Vagina (tissue), 2 donors: ENCODE measurements at regions not wholly inside any gene's neighbourhood (a gene's known extent, or its start where the extent isn't known, plus 50 kb on each side); places are given as distances from the start of the nearest gene placed in this dataset.

ENCODE experiments used
- DNase-seq, 2 donors: peaks; one replicate each; pipeline ENCODE4 v3.0.0-alpha.2; 2017; ENCODE audit errors: extremely low spot score in 2 of 2
- H3K27ac ChIP-seq: fragments of 200-600 bp; sonication (generic); one replicate; pipeline ENCODE4 v1.5.1; 2019
- H3K27me3 ChIP-seq: fragments of 200-600 bp; sonication (generic); one replicate; pipeline ENCODE4 v1.5.1; 2019
- H3K36me3 ChIP-seq, 2 donors: fragments of 200-600 bp; sonication (generic); one replicate each; pipeline ENCODE4 v1.5.1; 2017 to 2019
- H3K4me1 ChIP-seq: fragments of 200-600 bp; sonication (generic); one replicate; pipeline ENCODE4 v1.5.1; 2019
- H3K4me3 ChIP-seq, 2 donors: fragments of 200-600 bp; sonication (generic); 1 replicate in 1 of 2; 2 replicates in 1 of 2; pipeline ENCODE4 v1.5.1; 2016 to 2019
- H3K9me3 ChIP-seq: fragments of 200-600 bp; sonication (generic); one replicate; pipeline ENCODE4 v1.5.1; 2019
- POLR2A ChIP-seq, 2 donors: fragments of 450-650 bp; IDR thresholded peaks; one replicate each; pipeline ENCODE4 v1.6.1; 2017; ENCODE audit warnings: antibody characterized with exemption in 2 of 2, mild to moderate bottlenecking in 2 of 2, moderate library complexity in 2 of 2
- POLR2AphosphoS5 ChIP-seq, 2 donors: sonication (generic); formaldehyde crosslinking; IDR thresholded peaks; one replicate each; pipeline ENCODE4 v1.9.0; 2017; ENCODE audit warnings: antibody characterized with exemption in 2 of 2, mild to moderate bottlenecking in 2 of 2, low read depth in 1 of 2; ENCODE audit not compliant: insufficient read depth in 1 of 2
- intact Hi-C: fragments of 100-400 bp; cut with DNase I; formaldehyde crosslinking; loops from one replicate; pipeline ENCODE4 v1.15.1; 2023
- TF ChIP-seq, protein P1 (sequence below), 3 experiments: fragments of 450-650 bp in 2 of 3; fragments of 200-600 bp in 1 of 3; sonication (generic) in 1 of 3; IDR thresholded peaks; one replicate each; pipeline ENCODE4 v1.5.1; 2017 to 2019; ENCODE audit warnings: antibody characterized with exemption in 3 of 3, mild to moderate bottlenecking in 2 of 3, moderate library complexity in 2 of 3

DNA sequence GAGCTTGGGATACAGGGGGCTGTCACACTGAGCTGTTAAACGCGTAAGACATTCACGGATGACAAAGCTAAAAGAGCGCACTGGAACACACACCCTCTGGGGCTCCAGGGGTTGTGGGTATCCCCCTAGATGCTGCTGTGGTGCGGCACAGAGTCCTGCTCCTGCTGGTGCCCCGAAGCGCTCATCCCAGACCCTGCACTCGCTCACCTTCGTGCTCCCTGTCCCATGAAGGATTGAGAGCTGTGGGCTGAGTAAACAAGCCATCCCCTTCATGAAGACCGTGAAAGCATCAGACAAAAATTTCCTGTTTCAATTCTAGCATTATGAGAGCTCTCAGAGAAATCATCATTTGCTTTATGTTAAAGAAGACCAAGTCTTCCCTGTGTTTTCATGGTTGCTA is 463.5 kb upstream of the ADGRL2 start:
- Histone ChIP-seq H3K9me3 (no peaks in the 10 kb centered on the region), H3K36me3 (no peaks in the 10 kb centered on the region), H3K27ac (no peak overlapping the region), H3K4me1 (no peaks in the 10 kb centered on the region), H3K27me3 (no peaks in the 10 kb centered on the region), H3K4me3 (no peak overlapping the region)
- TF ChIP-seq POLR2AphosphoS5 (IDR thresholded peaks at IDR 0.05; ENCODE audit: insufficient read depth in 1 of 2, low read depth in 1 of 2) (no peak), POLR2A (IDR thresholded peaks at IDR 0.05) (no peak)
- TF ChIP-seq, protein P1, sequence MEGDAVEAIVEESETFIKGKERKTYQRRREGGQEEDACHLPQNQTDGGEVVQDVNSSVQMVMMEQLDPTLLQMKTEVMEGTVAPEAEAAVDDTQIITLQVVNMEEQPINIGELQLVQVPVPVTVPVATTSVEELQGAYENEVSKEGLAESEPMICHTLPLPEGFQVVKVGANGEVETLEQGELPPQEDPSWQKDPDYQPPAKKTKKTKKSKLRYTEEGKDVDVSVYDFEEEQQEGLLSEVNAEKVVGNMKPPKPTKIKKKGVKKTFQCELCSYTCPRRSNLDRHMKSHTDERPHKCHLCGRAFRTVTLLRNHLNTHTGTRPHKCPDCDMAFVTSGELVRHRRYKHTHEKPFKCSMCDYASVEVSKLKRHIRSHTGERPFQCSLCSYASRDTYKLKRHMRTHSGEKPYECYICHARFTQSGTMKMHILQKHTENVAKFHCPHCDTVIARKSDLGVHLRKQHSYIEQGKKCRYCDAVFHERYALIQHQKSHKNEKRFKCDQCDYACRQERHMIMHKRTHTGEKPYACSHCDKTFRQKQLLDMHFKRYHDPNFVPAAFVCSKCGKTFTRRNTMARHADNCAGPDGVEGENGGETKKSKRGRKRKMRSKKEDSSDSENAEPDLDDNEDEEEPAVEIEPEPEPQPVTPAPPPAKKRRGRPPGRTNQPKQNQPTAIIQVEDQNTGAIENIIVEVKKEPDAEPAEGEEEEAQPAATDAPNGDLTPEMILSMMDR (IDR thresholded peaks at IDR 0.05) = no peak
- intact Hi-C loops = no loop called here
- no peak for DNase-seq

DNA sequence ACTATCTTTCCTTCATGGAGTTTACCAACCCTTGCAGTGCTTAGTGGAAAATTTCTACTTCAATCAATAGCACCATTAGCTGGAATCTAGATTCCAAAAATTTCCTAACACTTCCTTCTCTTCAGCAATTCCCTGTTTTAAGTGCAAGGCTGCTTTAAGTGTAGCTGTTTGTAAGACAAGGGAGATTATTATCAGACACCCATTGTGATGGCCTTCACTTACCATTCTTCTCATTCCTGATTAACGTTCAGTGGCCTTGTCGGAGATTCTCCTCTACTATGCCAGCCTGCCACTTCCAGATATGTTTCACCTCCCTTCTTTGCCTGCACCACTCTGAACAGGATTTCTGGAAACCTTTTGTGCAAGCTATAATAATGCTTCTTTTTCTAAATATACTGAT is 464.9 kb upstream of the ADGRL2 start:
- Histone ChIP-seq H3K9me3 (no peaks in the 10 kb centered on the region), H3K36me3 (no peaks in the 10 kb centered on the region), H3K27me3 (no peaks in the 10 kb centered on the region), H3K27ac (no peak overlapping the region), H3K4me1 (no peaks in the 10 kb centered on the region), H3K4me3 (no peak overlapping the region)
- intact Hi-C loops = no loop called here
- TF ChIP-seq, protein P1 (IDR thresholded peaks at IDR 0.05) = no peak
- TF ChIP-seq POLR2A (IDR thresholded peaks at IDR 0.05) (no peak), POLR2AphosphoS5 (IDR thresholded peaks at IDR 0.05; ENCODE audit: insufficient read depth in 1 of 2, low read depth in 1 of 2) (no peak)
- no peak for DNase-seq

DNA sequence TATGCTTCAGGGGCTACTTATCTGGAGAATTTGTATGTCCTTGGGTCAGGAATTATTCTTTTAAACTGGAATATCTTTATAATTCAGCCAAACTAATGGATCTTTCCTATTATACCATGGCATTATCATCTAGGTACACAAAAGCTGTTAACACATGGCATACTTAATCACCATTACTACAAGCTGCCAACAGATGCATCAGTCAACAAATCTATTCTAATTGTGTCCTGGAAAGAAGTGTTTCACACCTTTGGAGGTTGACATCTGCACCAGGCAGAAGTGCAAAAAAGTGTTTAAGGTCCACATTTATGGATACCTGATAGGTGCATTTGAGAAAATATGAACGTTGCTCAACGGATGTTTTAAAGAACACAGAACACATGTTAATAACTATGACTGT is 470.2 kb upstream of the ADGRL2 start:
- no peak overlapping the region for H3K27ac ChIP-seq
- intact Hi-C loops = no loop called here
- no peaks in the 10 kb centered on the region for H3K4me1 ChIP-seq
- DNase-seq = no peak
- no peak overlapping the region for H3K4me3 ChIP-seq
- no peaks in the 10 kb centered on the region for H3K27me3 ChIP-seq
- no peak for TF ChIP-seq POLR2A (IDR thresholded peaks at IDR 0.05)
- TF ChIP-seq, protein P1 (IDR thresholded peaks at IDR 0.05) = no peak
- no peak for TF ChIP-seq POLR2AphosphoS5 (IDR thresholded peaks at IDR 0.05; ENCODE audit: insufficient read depth in 1 of 2, low read depth in 1 of 2)
- H3K36me3 ChIP-seq = no peaks in the 10 kb centered on the region
- no peaks in the 10 kb centered on the region for H3K9me3 ChIP-seq

DNA sequence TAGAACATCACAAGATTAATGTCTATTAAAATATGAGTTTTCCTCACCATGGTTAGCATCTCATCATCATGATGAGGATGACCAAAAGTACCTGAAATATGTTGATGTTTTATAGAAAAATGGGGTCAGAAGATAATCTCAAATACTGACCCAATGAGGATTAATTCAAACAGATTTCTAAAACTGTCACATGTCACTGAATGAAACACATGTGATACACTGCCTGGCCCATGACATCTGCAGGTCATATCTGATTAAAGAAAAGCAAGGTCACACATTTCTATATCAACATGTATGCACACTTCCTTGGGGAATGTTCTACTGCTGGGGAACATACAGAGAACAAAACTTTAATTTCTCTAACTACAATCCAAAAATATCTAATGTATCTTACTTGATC is 470.6 kb upstream of the ADGRL2 start:
- intact Hi-C loops = no loop called here
- no peak overlapping the region for H3K4me3 ChIP-seq
- H3K27me3 ChIP-seq = no peaks in the 10 kb centered on the region
- no peaks in the 10 kb centered on the region for H3K36me3 ChIP-seq
- no peak for DNase-seq
- no peak overlapping the region for H3K27ac ChIP-seq
- no peaks in the 10 kb centered on the region for H3K9me3 ChIP-seq
- H3K4me1 ChIP-seq = no peaks in the 10 kb centered on the region
- TF ChIP-seq POLR2A (IDR thresholded peaks at IDR 0.05) = no peak
- TF ChIP-seq, protein P1 (IDR thresholded peaks at IDR 0.05) = no peak
- no peak for TF ChIP-seq POLR2AphosphoS5 (IDR thresholded peaks at IDR 0.05; ENCODE audit: insufficient read depth in 1 of 2, low read depth in 1 of 2)

DNA sequence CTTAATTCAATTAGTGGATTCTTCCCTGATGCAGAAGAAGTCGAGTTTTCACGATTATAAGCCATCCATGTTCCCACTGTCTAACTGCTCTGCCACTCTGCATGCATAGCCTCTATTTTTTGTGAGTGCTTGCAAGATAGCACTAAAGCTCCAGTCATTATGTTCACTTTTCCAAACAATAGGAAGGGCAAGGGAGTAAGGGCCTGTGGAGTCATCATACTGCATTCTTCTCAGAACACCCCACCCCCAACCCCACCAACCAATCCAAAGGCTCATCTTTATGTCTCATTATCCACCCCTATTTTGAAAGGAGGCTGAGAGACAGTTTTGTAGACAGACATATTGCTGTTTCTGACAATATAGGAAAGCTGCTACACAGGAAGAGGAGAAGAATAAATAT is 471.7 kb upstream of the ADGRL2 start:
- H3K4me1 ChIP-seq = no peaks in the 10 kb centered on the region
- DNase-seq = no peak

More for the DNA sequence above, 471.7 kb upstream of the ADGRL2 start:
- no peaks in the 10 kb centered on the region for H3K27me3 ChIP-seq
- H3K36me3 ChIP-seq = no peaks in the 10 kb centered on the region
- intact Hi-C loops = no loop called here
- TF ChIP-seq, protein P1 (IDR thresholded peaks at IDR 0.05) = no peak
- TF ChIP-seq POLR2AphosphoS5 (IDR thresholded peaks at IDR 0.05; ENCODE audit: insufficient read depth in 1 of 2, low read depth in 1 of 2) (no peak), POLR2A (IDR thresholded peaks at IDR 0.05) (no peak)
- no peak overlapping the region for H3K4me3 ChIP-seq
- no peak overlapping the region for H3K27ac ChIP-seq
- H3K9me3 ChIP-seq = no peaks in the 10 kb centered on the region
